Hepatocyte (in vitro differentiated cells): ENCODE measurements at regions not wholly inside any gene's neighbourhood (a gene's known extent, or its start where the extent isn't known, plus 50 kb on each side); places are given as distances from the start of the nearest gene placed in this dataset.

Experiments used
- DNase-seq: peaks from one replicate; pipeline ENCODE4 v3.0.0-alpha.2; 2016; ENCODE audit warnings: low spot score
- H2AFZ ChIP-seq: fragments of 200-600 bp; sonication (generic); 2 replicates; pipeline ENCODE4 v1.6.0; 2016; ENCODE audit warnings: antibody characterized with exemption, mild to moderate bottlenecking
- H3K27ac ChIP-seq: fragments of 200-600 bp; sonication (generic); 2 replicates; pipeline ENCODE4 v1.5.1; 2016; ENCODE audit warnings: mild to moderate bottlenecking
- H3K27me3 ChIP-seq: fragments of 200-600 bp; sonication (generic); 2 replicates; pipeline ENCODE4 v1.6.1; 2016
- H3K36me3 ChIP-seq: fragments of 200-600 bp; sonication (generic); replicated peaks from 2 replicates; pipeline ENCODE4 v1.5.1; 2016; ENCODE audit warnings: low read depth; ENCODE audit not compliant: insufficient read depth
- H3K4me1 ChIP-seq: fragments of 200-600 bp; sonication (generic); 2 replicates; pipeline ENCODE4 v1.5.1; 2016; ENCODE audit warnings: mild to moderate bottlenecking, moderate library complexity; ENCODE audit not compliant: insufficient read depth
- H3K4me2 ChIP-seq: fragments of 200-600 bp; sonication (generic); 2 replicates; pipeline ENCODE4 v1.6.0; 2016
- H3K4me3 ChIP-seq: fragments of 200-600 bp; sonication (generic); 2 replicates; pipeline ENCODE4 v1.5.1; 2016; ENCODE audit warnings: mild to moderate bottlenecking
- H3K79me2 ChIP-seq: fragments of 200-600 bp; sonication (generic); 2 replicates; pipeline ENCODE4 v1.6.0; 2017; ENCODE audit warnings: mild to moderate bottlenecking
- H3K9me2 ChIP-seq: fragments of 200-600 bp; sonication (generic); replicated peaks from 2 replicates; pipeline ENCODE4 v1.6.0; 2017; ENCODE audit warnings: mild to moderate bottlenecking; ENCODE audit not compliant: insufficient read depth
- H3K9me3 ChIP-seq: fragments of 200-600 bp; sonication (generic); 2 replicates; pipeline ENCODE4 v1.5.1; 2016; ENCODE audit warnings: low read depth, mild to moderate bottlenecking
- H4K20me1 ChIP-seq: fragments of 200-600 bp; sonication (generic); 2 replicates; pipeline ENCODE4 v1.6.0; 2016; ENCODE audit warnings: mild to moderate bottlenecking; ENCODE audit not compliant: insufficient read depth, poor library complexity, severe bottlenecking
- CTCF ChIP-seq: fragments of 200-600 bp; sonication (generic); IDR thresholded peaks from 2 replicates; pipeline ENCODE4 v1.5.1; 2016; ENCODE audit warnings: antibody characterized with exemption, mild to moderate bottlenecking; ENCODE audit not compliant: poor library complexity
- EZH2 ChIP-seq: fragments of 200-600 bp; sonication (generic); IDR thresholded peaks from 2 replicates; pipeline ENCODE4 v1.6.1; 2016; ENCODE audit warnings: antibody characterized with exemption, mild to moderate bottlenecking, borderline replicate concordance
- EZH2phosphoT487 ChIP-seq: fragments of 200-600 bp; sonication (generic); IDR thresholded peaks from one replicate; pipeline ENCODE4 v1.6.1; 2018; ENCODE audit warnings: antibody characterized with exemption, mild to moderate bottlenecking, low read depth, moderate library complexity; ENCODE audit not compliant: unreplicated experiment, severe bottlenecking
- WGBS: methylation state at CpG from one replicate; pipeline ENCODE4 v1.1.6; 2016; ENCODE audit warnings: low lambda C conversion rate; ENCODE audit errors: missing lambda C conversion rate; 5-methylcytosine and 5-hydroxymethylcytosine counted together

DNA sequence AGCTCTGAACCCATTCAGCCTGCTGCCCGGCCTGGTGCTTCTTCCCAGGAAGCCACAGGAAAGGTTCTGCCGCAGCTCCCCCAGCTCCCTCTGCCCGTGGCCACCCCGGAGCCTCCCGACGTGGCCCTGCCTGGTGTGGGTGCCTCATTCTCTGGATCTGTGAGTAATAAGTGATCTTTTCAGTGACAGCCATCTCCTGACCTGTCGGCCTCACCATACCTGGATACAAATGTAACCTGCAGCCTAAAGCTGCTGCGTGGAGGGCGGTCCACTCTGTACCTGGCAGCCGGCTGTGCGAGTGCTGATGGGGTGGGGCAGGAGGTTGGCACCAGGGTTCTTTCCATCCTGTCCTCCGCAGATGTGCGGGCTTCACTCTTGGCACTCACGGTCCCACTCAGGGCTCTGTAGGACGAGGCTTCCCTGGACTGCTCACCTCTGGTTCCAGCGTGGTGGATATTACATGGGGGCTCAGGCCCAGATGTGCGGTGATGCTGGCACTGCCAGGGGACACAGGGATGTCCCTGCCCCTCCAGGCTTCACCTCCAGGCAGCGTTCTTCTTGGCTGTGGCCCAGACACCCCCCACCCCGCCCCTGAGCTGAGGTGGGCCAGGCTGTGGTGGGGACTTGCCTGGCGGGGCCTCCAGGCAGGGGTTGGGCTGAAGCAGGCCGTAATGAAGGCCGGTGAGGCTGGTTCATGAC lies 748.5 kb downstream of the BRD1 start:
- DNase-seq, result no peak
- H3K79me2 ChIP-seq, result no peaks in the 10 kb centered on the region
- no peaks in the 10 kb centered on the region for H3K36me3 ChIP-seq
- H3K4me2 ChIP-seq, result no peak overlapping the region
- WGBS, result 89% methylated on average over 20 of the region's 22 CpGs
- H3K4me3 ChIP-seq, result no peak overlapping the region
- no peak overlapping the region for H3K27ac ChIP-seq
- H3K9me3 ChIP-seq, result no peaks in the 10 kb centered on the region
- no peaks in the 10 kb centered on the region for H4K20me1 ChIP-seq
- TF ChIP-seq CTCF (no peak), EZH2phosphoT487 (no peak), EZH2 (no peak)
- H3K4me1 ChIP-seq, result no peaks in the 10 kb centered on the region
- no peak overlapping the region for H2AFZ ChIP-seq
- H3K9me2 ChIP-seq, result no peaks in the 10 kb centered on the region
- H3K27me3 ChIP-seq, result no peaks in the 10 kb centered on the region

DNA sequence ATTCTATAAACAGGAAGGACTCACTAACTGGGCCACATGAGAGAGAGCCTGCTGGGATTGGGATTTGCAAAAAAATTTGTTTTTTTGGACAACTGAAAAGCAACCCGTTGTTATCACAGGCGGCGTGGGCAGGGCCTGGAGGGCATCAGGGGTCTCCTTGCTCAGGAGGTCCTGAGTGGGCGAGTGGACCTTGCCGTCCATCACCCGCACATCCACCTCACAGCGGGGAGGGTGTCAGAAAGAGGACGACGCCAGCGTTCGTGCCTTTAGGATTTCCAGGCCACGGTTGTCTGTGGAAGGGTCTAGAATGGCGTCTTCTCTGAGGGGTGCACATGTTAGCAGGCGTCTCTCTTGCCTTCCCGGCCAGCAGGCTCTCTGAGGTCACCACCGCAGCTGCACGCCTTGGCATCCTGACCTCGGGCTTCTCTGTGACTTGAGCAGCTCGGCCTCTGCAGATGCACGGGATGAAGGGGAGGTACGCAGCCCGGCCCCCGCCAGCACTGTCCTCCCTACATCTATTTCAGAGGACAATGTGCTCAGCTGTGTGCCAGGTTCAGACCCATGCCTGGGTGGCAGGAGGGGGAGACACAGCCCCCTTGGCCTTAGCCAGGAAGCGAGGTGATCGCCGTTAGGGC lies 749.5 kb downstream of the BRD1 start:
- no peak for DNase-seq
- H3K27me3 ChIP-seq, result no peaks in the 10 kb centered on the region
- no peak overlapping the region for H2AFZ ChIP-seq
- TF ChIP-seq CTCF, result no peak
- TF ChIP-seq EZH2, result no peak
- no peak for TF ChIP-seq EZH2phosphoT487
- no peaks in the 10 kb centered on the region for H3K79me2 ChIP-seq
- no peaks in the 10 kb centered on the region for H3K9me2 ChIP-seq
- 91% methylated on average over 26 of the region's 26 CpGs for WGBS
- no peak overlapping the region for H3K4me3 ChIP-seq
- H3K9me3 ChIP-seq, result no peaks in the 10 kb centered on the region
- H3K4me2 ChIP-seq, result no peak overlapping the region
- no peaks in the 10 kb centered on the region for H4K20me1 ChIP-seq
- H3K27ac ChIP-seq, result no peak overlapping the region
- H3K4me1 ChIP-seq, result no peaks in the 10 kb centered on the region
- no peaks in the 10 kb centered on the region for H3K36me3 ChIP-seq

DNA sequence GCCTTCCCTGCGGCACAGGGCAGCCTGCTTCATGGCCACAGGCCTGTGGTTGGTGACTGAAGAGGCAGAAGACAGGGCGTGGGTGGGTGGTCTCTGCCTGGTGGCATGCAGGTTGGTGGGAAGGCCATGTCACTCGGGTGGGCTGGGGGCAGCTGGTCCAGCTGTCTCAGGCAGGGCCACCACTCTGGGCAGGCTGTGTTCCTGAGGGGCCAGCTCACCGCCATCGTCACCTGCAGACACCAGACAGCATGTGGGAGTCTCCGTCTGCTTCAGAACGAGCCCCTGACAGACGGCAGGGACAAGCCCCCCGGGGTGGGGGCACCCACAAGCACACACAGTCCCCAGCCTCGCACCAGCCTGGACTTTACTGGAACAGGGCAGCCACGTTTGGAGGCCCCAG lies 750.1 kb downstream of the BRD1 start:
- TF ChIP-seq EZH2phosphoT487, result no peak
- no peak for TF ChIP-seq CTCF
- TF ChIP-seq EZH2, result no peak
- no peaks in the 10 kb centered on the region for H3K9me3 ChIP-seq

More for the DNA sequence above, 750.1 kb downstream of the BRD1 start:
- no peaks in the 10 kb centered on the region for H3K4me1 ChIP-seq
- DNase-seq, result no peak
- no peak overlapping the region for H2AFZ ChIP-seq
- WGBS, result 77% methylated on average over 11 of the region's 11 CpGs
- no peaks in the 10 kb centered on the region for H3K9me2 ChIP-seq
- H3K79me2 ChIP-seq, result no peaks in the 10 kb centered on the region
- no peaks in the 10 kb centered on the region for H3K27me3 ChIP-seq
- no peak overlapping the region for H3K4me2 ChIP-seq
- no peaks in the 10 kb centered on the region for H3K36me3 ChIP-seq
- H3K27ac ChIP-seq, result no peak overlapping the region
- no peaks in the 10 kb centered on the region for H4K20me1 ChIP-seq
- H3K4me3 ChIP-seq, result no peak overlapping the region
